Osteocyte (in vitro differentiated cells): ENCODE measurements at regions not wholly inside any gene's neighbourhood (a gene's known extent, or its start where the extent isn't known, plus 50 kb on each side); places are given as distances from the start of the nearest gene placed in this dataset.

Experiments
- DNase-seq: peaks from one replicate; pipeline ENCODE4 v3.0.0; 2021; ENCODE audit warnings: mixed read lengths; ENCODE audit not compliant: unreplicated experiment; ENCODE audit errors: extremely low spot score
- H3K27ac Mint-ChIP-seq: one replicate; pipeline ENCODE4 v1.8.0; 2021; ENCODE audit warnings: mild to moderate bottlenecking, mixed read lengths; ENCODE audit not compliant: unreplicated experiment
- H3K27me3 Mint-ChIP-seq: one replicate; pipeline ENCODE4 v1.8.0; 2021; ENCODE audit warnings: mixed read lengths; ENCODE audit not compliant: unreplicated experiment
- H3K36me3 Mint-ChIP-seq: one replicate; pipeline ENCODE4 v1.8.0; 2021; ENCODE audit warnings: mixed read lengths; ENCODE audit not compliant: unreplicated experiment
- H3K4me1 Mint-ChIP-seq: one replicate; pipeline ENCODE4 v1.8.0; 2021; ENCODE audit warnings: mixed read lengths; ENCODE audit not compliant: unreplicated experiment
- H3K4me3 Mint-ChIP-seq: one replicate; pipeline ENCODE4 v1.8.0; 2021; ENCODE audit warnings: mild to moderate bottlenecking, moderate library complexity, mixed read lengths; ENCODE audit not compliant: unreplicated experiment
- H3K9me3 Mint-ChIP-seq: one replicate; pipeline ENCODE4 v1.8.0; 2021; ENCODE audit warnings: mixed read lengths; ENCODE audit not compliant: unreplicated experiment
- TF ChIP-seq, protein P1 (sequence below): fragments of 200-600 bp; sonication (generic); IDR thresholded peaks from 2 replicates; pipeline ENCODE4 v1.5.0; 2021; ENCODE audit warnings: antibody characterized with exemption, mild to moderate bottlenecking, moderate library complexity

DNA sequence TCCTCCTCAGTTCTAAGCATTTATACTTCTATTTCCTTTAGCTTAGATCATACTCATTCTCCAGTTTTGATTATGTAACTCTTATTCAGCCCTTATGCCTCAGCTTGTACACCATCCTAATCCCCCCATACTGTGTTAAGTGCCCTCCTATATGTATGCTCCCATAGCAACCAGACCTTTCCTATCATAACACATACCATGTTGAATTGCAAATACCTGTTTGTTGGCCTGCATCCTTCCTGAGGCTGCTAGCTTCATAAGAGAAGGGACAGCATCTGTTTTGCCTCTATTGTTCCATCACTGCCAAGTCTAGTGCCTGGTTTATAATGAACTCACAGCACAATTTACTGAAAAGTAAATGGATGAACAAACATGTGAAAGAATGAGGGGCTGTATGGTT lies 443.7 kb downstream of the CENPC start:
- TF ChIP-seq, protein P1, sequence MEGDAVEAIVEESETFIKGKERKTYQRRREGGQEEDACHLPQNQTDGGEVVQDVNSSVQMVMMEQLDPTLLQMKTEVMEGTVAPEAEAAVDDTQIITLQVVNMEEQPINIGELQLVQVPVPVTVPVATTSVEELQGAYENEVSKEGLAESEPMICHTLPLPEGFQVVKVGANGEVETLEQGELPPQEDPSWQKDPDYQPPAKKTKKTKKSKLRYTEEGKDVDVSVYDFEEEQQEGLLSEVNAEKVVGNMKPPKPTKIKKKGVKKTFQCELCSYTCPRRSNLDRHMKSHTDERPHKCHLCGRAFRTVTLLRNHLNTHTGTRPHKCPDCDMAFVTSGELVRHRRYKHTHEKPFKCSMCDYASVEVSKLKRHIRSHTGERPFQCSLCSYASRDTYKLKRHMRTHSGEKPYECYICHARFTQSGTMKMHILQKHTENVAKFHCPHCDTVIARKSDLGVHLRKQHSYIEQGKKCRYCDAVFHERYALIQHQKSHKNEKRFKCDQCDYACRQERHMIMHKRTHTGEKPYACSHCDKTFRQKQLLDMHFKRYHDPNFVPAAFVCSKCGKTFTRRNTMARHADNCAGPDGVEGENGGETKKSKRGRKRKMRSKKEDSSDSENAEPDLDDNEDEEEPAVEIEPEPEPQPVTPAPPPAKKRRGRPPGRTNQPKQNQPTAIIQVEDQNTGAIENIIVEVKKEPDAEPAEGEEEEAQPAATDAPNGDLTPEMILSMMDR, result no peak
- Mint-ChIP-seq H3K4me3 (no peak overlapping the region), H3K9me3 (no peaks in the 10 kb centered on the region), H3K4me1 (peaks cover 11% of the 10 kb centered on the region), H3K27ac (no peak overlapping the region), H3K36me3 (no peaks in the 10 kb centered on the region), H3K27me3 (no peaks in the 10 kb centered on the region)
- DNase-seq, result no peak

GRCh38 chr4:67092351-67092750 lies 453.0 kb downstream of the CENPC start:
- TF ChIP-seq, protein P1, result no peak
- Mint-ChIP-seq H3K4me3 (no peak overlapping the region), H3K9me3 (peaks cover 3% of the 10 kb centered on the region), H3K4me1 (peaks cover 9% of the 10 kb centered on the region), H3K27me3 (no peaks in the 10 kb centered on the region), H3K27ac (no peak overlapping the region), H3K36me3 (no peaks in the 10 kb centered on the region)
- no peak for DNase-seq

GRCh38 chr4:67091673-67092072 lies 453.6 kb downstream of the CENPC start:
- TF ChIP-seq, protein P1, result no peak
- H3K27ac Mint-ChIP-seq, result no peak overlapping the region

DNA sequence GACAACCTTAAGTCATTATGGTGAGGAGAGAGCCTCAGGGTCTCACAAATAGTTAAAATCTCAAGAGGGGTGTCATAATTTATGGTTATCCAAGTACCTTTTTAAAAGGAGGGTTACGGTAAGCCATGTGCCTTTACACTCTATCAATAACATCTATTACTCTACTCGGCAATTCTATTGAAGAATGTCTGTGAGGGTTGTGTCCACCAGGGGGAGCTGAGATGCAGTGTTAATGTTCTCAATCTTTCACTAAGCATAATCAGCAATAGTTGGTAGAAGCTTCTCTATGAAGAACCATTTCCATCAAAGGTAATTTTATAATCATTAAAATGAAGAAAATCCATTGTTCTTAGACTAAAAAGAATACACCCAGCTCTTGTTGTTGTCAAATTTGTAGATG lies 457.4 kb downstream of the CENPC start:
- no peak overlapping the region for H3K4me3 Mint-ChIP-seq
- no peak for DNase-seq
- TF ChIP-seq, protein P1, result peak; percentile 34
- no peaks in the 10 kb centered on the region for H3K36me3 Mint-ChIP-seq
- H3K27me3 Mint-ChIP-seq, result no peaks in the 10 kb centered on the region
- no peak overlapping the region for H3K27ac Mint-ChIP-seq
- H3K9me3 Mint-ChIP-seq, result peaks cover 3% of the 10 kb centered on the region
- H3K4me1 Mint-ChIP-seq, result peaks cover 9% of the 10 kb centered on the region

More at GRCh38 chr4:67091673-67092072, 453.6 kb downstream of the CENPC start:
- Mint-ChIP-seq H3K9me3 (peaks cover 3% of the 10 kb centered on the region), H3K36me3 (no peaks in the 10 kb centered on the region), H3K27me3 (no peaks in the 10 kb centered on the region), H3K4me3 (no peak overlapping the region), H3K4me1 (peaks cover 9% of the 10 kb centered on the region)
- no peak for DNase-seq

GRCh38 chr4:67084783-67085182 lies 460.5 kb downstream of the CENPC start:
- Mint-ChIP-seq H3K9me3 (peaks cover 9% of the 10 kb centered on the region), H3K27ac (no peak overlapping the region), H3K4me3 (no peak overlapping the region), H3K36me3 (peaks cover 5% of the 10 kb centered on the region), H3K27me3 (no peaks in the 10 kb centered on the region), H3K4me1 (peaks cover 14% of the 10 kb centered on the region)
- no peak for DNase-seq
- TF ChIP-seq, protein P1, result no peak
